AG20443 (cell line): ENCODE measurements at regions not wholly inside any gene's neighbourhood (a gene's known extent, or its start where the extent isn't known, plus 50 kb on each side); places are given as distances from the start of the nearest gene placed in this dataset.
A peak's percentile ranks its signal among the peaks of the same experiment; 100 is the strongest.
"Not testable (repeated sequence)": the region's sequence is repeated elsewhere in the genome, so short reads cannot be mapped to it uniquely, and the experiment has no call there.

Experiments used
- DNase-seq: peaks from one replicate; pipeline ENCODE4 v3.0.0; 2012; ENCODE audit warnings: low spot score, mixed read lengths

GRCh38 chr18:75754433-75754832 lies 326.9 kb upstream of the SMIM21 start:
- DNase-seq, result no peak

GRCh38 chr18:75753753-75754152 lies 326.2 kb upstream of the SMIM21 start:
- no peak for DNase-seq

GRCh38 chr18:75752740-75753263 lies 325.3 kb upstream of the SMIM21 start:
- DNase-seq, result no peak

GRCh38 chr18:75745147-75745546 lies 317.6 kb upstream of the SMIM21 start:
- DNase-seq, result no peak

- DNase-seq, result peak; percentile 34
These were observed 315.0 kb upstream of the SMIM21 start for GRCh38 chr18:75742516-75742915.

- DNase-seq, result no peak
These were observed 312.2 kb upstream of the SMIM21 start for GRCh38 chr18:75739682-75740081.

GRCh38 chr18:75735291-75735690 lies 307.8 kb upstream of the SMIM21 start:
- DNase-seq, result no peak

GRCh38 chr18:75730249-75730648 lies 302.7 kb upstream of the SMIM21 start:
- DNase-seq, result no peak

- no peak for DNase-seq
These were observed 301.1 kb upstream of the SMIM21 start for GRCh38 chr18:75728621-75729020.

GRCh38 chr18:75727456-75727855 lies 300.0 kb upstream of the SMIM21 start:
- DNase-seq, result peak; percentile 60

GRCh38 chr18:75723521-75724340 lies 296.2 kb upstream of the SMIM21 start:
- DNase-seq, result no peak

- DNase-seq, result no peak
These were observed 287.3 kb upstream of the SMIM21 start for GRCh38 chr18:75714766-75715165.

GRCh38 chr18:75712124-75712867 lies 284.8 kb upstream of the SMIM21 start:
- not testable (repeated sequence) for DNase-seq

GRCh38 chr18:75700561-75700960 lies 273.1 kb upstream of the SMIM21 start:
- no peak for DNase-seq

GRCh38 chr18:75698861-75699260 lies 271.4 kb upstream of the SMIM21 start:
- no peak for DNase-seq

GRCh38 chr18:75697493-75697892 lies 270.0 kb upstream of the SMIM21 start:
- no peak for DNase-seq

- DNase-seq, result no peak
These were observed 268.9 kb upstream of the SMIM21 start for GRCh38 chr18:75696391-75696790.

GRCh38 chr18:75694292-75694691 lies 266.8 kb upstream of the SMIM21 start:
- no peak for DNase-seq

- no peak for DNase-seq
These were observed 264.0 kb upstream of the SMIM21 start for GRCh38 chr18:75691483-75691882.

GRCh38 chr18:75690283-75690682 lies 262.8 kb upstream of the SMIM21 start:
- DNase-seq, result not testable (repeated sequence)

- DNase-seq, result no peak
These were observed 260.1 kb upstream of the SMIM21 start for GRCh38 chr18:75687626-75688025.

- DNase-seq, result no peak
These were observed 255.9 kb upstream of the SMIM21 start for GRCh38 chr18:75683426-75683825.

GRCh38 chr18:75681538-75682115 lies 254.1 kb upstream of the SMIM21 start:
- no peak for DNase-seq
